KBM-7 (cell line): ENCODE measurements at regions not wholly inside any gene's neighbourhood (a gene's known extent, or its start where the extent isn't known, plus 50 kb on each side); places are given as distances from the start of the nearest gene placed in this dataset.
A peak's percentile ranks its signal among the peaks of the same experiment; 100 is the strongest.

Experiments used
- DNase-seq: peaks from one replicate; pipeline ENCODE4 v3.0.0-alpha.2; 2015
- in situ Hi-C: fragments of 300-500 bp; cut with MboI; formaldehyde crosslinking; loops from 2 replicates; pipeline ENCODE4 v1.14.3; 2020; ENCODE audit warnings: low sequenced_read_pairs, low pct_unique_long_range_greater_than_20kb, mixed read lengths

DNA sequence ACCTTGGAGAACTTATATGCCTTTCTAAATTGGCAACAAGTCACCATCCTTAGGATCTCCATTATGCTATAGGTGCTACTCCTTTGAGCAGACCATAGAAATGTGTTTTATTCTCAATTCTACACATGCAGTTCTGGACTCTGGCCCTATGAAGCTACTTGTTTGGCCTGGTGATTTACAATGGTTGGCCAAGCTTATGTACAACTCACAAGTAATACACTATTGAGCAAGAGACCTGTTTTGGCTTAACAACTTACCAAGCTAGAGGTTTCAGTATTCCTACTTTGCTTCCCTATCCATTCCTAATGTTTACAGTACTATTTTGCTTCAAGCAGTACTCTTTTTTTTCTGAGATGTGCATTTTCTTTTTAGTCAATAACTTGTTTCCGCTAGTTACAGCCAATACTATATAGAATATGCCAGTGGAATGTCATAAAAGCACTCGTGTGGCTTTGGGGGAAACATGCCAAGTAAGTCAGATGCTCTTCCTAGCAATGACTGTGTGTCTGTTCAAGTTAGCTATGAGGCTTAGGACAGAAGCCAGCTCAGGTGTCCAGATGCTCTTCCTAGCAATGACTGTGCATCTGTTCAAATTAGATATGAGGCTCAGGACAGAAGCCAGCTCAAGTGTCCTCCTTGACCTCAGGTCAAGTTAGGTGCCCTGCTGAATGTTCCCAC lies 174.9 kb upstream of the SEMA6D start:
- no peak for DNase-seq
- in situ Hi-C loops: no loop called here

DNA sequence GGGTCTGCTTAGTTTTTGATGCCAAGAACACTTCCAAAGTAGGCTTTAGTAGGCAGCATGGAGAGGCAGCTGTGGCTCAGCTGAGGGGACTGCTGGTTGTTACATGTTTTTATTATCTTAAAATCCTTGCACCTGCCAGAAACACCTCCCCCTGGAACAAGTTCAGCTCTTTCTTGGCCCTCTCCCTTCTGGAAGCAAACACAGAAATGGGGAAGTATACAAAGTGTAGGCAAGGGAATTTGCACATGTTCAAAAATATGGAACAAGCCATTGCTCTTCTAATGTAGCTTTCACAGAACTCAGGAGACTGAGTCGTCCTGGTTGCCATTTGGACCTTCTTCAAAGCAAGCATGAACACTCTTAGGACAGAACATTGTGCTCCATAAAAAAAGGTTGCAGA lies 169.1 kb upstream of the SEMA6D start:
- no peak for DNase-seq
- in situ Hi-C loops: no loop called here

DNA sequence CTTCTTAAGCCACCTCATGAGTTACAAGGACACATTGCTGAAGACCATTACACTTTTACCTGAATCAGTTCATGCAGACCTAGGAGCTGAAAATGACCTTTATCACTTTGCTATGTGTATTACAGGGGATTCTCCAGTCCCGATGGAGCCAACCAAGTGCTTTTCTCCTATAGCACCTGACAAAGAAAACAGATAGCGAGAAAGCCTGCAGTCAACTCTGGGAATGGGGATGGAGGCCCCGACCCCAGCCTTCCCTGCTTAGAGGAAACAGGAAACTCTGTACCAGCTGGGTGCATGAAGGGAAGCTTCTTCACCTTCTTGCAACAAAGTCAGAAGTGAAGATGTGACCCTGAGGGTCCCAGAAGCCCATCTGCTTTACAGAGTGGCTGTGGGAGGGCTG lies 168.3 kb upstream of the SEMA6D start:
- no peak for DNase-seq
- in situ Hi-C loops: no loop called here

DNA sequence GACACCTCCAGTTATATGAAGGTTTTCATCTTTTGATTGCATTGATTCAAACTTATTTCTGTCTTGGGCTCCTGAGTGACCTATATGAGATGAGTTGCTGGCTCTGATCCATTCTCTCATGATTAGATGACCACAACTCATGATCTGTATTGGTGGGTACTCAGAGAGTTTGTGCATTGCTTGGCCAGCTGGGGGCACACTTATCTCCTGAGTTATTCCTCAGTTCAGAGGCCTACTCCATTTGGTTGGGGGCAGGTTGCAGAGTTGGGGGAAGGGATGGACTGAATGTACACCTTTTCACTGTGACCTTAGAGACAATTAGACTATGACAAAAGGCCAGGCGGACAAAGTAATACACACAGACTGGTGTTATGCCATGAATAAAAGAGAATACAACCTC lies 166.2 kb upstream of the SEMA6D start:
- in situ Hi-C loops: no loop called here
- DNase-seq: peak; percentile 0

DNA sequence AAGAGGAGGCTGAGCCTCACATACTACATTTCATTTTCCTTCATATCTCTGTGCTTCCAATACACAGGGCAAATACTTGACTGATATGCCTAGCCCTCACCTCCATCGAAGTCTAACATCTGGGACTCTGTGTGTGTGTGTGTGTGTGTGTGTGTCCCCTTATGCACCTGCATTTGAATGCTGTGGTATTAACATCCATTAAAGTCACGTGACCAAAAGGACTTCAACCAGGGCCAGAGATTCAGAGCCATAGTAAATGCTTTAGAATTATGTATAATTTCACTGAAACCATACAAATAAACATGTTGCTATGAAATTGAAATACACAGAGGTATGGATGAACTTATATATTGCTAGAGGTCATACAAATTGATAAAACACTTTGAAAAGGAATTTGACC lies 165.8 kb upstream of the SEMA6D start:
- DNase-seq: no peak
- in situ Hi-C loops: no loop called here

DNA sequence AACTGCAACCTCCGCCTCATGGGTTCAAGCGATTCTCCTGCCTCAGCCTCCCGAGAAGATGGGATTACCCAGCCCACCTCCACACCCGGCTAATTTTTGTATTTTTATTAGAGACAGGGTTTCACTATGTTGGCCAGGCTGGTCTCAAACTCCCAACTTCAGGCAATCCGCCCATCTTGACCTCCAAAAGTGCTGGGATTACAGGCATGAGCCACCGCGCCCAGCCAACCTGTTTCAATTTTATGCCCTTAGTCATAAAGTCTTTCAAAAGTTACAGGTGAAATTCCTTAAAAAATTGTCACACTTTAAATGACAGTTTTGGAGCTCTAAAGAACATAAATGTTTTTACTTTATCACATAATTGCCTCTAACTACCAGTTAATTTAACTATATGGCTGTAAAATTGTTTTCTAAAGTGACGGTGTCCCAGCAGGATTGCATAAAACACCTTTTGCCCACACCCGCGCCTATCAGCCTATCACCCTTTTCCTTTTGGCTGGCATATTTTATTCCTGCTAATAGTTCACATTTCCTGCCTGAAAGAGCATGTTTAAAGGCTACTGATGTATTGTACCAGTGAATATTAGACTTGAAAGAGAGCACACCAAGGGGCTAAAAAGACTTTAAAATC lies 164.2 kb upstream of the SEMA6D start:
- no peak for DNase-seq
- in situ Hi-C loops: no loop called here

DNA sequence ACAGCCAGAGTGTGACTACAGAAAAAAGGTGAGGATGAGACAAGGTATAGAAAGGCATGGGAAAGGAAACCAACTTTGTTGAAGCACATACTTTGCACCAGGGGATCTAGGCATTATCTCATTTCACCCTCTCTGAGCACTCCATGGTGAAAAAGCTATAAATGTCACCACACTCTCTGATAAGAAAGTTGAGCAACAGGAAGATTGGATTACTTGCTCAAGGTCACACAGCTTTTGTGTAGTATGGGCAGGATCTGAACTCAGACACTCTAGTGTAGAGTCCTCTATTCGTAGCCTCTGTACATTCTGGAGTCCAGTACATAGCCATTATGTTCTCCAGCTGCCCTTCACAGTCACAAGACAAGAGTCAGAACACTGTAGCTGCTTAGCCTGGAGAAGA lies 163.4 kb upstream of the SEMA6D start:
- in situ Hi-C loops: no loop called here

DNA sequence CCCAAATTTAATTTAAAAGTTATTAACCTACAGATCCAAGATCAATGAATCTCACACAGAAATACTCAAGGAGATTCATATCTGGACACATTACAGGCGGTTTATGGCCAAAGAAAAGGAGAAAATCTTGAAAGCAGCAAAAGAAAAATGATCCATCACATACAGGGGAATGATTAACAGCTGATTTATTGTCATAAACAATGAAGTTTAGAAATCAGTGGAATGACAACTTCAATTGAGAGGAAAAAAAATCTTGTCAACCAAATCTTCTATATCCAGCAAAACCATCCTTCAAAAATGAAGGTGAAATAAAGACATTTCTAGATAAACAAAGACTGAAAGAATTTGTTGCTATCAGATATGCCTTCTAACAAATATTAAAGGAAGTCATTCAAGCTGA lies 156.2 kb upstream of the SEMA6D start:
- in situ Hi-C loops: no loop called here
- no peak for DNase-seq

More for the DNA sequence above, 163.4 kb upstream of the SEMA6D start:
- DNase-seq: no peak

DNA sequence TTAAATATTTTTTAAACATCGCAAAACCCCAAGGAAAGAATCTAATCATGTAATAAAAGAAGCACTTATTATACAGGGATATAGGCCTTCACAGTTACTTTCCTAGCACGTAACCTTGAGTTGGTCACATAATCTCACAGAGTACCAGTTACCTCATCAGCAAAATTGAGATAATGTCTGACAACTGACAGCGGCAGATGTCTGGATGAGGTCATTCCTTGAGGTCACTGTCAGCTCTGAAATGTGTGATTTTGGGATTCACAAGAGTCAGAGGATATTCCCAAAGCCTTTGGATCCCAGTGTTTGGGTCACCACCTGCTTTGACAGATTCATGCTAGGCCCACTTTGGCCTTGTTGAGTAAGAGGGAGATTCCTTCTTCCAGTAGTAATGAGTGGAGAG lies 151.4 kb upstream of the SEMA6D start:
- no peak for DNase-seq
- in situ Hi-C loops: no loop called here

DNA sequence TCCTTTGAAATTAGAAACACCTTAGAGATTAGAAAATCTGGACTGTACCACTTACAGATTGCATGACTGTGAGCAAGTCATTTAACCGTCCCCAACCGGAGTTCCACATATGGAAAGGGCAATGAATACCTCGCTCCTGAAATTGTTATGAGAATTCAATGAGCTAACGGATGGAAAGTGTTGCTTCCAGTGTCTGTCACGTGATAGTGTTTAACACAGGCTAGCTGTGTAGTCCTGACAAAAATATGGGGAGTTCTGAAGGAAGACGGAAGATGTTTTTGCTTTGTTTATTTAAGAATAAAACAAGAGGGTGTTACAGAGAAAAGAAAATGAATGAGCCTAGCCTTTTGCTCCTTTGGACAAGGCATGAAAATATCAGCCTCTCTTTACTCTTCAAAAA lies 150.7 kb upstream of the SEMA6D start:
- no peak for DNase-seq

DNA sequence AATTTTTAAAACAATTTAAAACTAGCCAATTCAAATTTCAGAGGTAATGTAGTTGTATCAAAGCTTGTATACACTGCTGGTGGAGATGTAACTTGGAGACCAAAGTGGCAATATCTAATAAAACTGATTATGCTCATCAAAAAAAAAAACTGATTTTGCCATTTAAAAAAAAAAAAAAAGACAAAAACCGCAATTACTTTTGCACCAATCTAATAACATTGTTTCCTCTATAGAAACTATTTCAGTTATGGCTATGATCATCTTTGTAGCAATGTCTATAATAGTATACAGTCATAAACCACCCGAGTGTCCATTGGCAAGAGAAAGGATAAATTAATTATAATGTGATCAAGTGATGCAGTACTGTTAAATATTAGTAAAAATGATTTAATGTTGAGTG lies 149.3 kb upstream of the SEMA6D start:
- in situ Hi-C loops: no loop called here

More for the DNA sequence above, 150.7 kb upstream of the SEMA6D start:
- in situ Hi-C loops: no loop called here

DNA sequence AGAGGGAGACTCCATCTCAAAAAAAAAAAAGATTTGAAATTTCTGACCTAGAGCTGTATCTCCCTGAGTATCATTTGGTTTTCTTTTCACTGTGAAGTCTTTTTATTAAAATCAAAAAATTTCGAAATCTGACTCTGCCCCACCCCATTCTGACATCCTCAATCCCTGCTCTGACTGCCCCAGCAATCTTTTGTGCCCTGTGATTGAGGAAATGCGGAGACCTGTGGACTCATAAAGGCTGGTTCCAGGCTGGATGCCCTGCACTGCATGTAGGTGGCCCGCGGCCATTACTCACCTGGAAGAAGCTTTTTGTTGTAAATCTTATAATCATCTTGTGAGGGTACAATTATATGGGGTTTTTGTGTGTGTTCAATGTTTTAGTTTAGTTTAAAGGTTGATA lies 147.3 kb upstream of the SEMA6D start:
- in situ Hi-C loops: no loop called here
- no peak for DNase-seq

More for the DNA sequence above, 149.3 kb upstream of the SEMA6D start:
- DNase-seq: no peak

DNA sequence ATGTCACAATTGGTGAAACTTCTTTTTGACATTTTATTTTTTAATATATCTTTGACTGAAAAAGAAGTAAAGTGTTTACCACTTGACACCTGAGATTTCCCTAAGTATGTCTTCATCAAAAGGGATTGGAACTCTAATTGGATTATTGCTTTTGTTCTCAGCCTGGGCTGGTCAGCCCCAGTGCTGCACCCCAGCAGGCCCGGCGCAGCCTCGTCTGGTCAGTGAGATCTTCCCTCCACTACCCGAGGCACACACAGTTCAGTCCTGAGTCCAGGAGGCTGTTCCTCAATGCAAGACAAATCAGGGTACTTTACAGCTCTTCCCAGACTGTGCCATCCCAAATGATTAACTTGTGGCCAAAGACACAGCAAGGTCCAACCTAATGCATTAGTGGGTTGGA lies 146.9 kb upstream of the SEMA6D start:
- in situ Hi-C loops: no loop called here
- no peak for DNase-seq

DNA sequence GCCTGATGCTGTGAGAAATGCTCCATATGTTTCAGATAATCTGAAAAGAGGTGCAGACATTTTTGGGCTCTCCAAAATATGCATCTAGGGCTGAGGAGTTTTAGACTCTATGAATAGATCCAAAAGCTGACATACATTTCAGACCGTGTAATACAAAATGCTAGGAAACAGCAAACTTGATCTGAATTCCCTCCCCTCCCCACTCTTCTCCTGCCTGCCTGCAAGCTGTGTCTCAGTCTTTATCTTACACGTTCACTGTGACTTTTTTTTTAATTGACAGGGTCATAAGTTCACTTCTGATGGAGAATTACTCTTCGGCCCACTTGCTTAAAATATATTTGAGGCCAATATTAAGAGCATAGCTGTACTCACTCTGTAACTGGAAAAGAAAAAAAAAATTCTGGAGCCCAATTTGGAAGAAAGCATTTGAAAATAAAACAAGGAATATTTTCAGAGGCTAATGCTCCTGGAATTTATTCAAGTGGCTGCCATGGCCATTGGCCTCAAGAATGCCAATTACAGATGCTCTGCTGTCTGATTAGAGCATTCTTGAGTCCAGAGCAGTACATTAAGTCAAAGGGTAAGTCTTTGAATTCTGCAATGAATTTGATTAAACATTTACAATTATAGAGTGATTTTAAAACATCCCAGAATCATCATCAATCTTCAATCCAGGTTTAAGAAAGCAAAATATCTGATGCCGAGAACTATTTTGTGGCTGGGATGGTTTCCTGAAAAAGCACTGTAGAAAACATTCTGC lies 146.2 kb upstream of the SEMA6D start:
- in situ Hi-C loops: no loop called here

DNA sequence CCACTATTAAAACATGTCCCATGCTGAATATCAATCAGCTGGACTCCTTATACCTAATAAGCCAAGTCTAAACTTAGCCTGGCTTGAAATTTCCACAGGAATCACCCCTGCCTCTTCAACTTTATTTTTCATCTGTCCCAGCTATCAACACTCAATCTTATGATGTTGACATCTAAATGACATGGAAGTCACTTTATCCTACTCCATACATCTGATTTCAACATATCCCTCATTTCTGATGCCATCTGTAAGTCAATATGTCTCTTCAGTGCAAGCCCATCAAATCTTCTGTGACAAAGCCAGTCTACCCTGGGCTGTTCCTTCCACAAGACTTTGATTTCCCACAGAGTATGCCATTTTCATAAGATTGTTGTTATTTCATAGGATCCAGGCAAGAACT lies 143.6 kb upstream of the SEMA6D start:
- in situ Hi-C loops: no loop called here
- DNase-seq: no peak

More for the DNA sequence above, 146.2 kb upstream of the SEMA6D start:
- DNase-seq: no peak

DNA sequence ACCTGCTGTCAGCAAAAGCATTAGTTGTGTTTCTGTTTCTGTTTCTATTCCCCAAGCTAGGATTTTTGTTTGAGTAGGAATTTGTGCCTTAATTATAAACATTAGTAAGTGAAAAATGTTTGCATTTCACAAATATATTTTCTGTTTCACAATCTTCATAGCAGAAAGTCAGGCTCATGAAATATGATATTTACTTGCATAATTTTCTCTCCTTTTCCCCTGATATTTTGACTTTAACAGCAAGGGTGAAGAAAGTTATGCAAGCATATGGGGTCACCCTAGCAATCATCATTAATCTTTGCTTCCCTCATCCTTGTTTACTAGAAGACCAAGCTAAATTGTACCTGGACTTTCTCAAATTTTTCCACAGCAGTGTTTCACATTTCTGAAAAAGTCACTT lies 140.3 kb upstream of the SEMA6D start:
- no peak for DNase-seq

DNA sequence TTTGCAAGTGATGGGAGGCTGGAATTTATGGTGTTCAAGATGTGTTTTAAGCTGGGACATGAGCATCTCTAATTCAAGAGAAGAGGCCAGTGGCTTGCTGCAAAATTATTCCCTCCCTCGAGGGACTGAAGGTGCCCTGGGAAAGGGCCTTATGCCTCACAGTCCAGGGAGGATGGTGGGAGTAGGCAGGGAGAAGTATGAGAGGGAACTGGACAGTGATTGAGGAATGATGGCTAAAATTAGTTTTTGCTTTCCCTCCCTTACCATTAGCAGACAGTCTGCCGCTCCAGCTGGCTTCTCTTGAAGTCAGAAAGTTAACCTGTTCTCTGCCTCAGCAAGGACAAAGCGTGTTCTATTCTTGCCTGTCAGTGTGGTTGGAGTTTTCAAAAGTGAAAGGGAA lies 139.8 kb upstream of the SEMA6D start:
- DNase-seq: no peak
- in situ Hi-C loops: no loop called here

More for the DNA sequence above, 140.3 kb upstream of the SEMA6D start:
- in situ Hi-C loops: no loop called here

DNA sequence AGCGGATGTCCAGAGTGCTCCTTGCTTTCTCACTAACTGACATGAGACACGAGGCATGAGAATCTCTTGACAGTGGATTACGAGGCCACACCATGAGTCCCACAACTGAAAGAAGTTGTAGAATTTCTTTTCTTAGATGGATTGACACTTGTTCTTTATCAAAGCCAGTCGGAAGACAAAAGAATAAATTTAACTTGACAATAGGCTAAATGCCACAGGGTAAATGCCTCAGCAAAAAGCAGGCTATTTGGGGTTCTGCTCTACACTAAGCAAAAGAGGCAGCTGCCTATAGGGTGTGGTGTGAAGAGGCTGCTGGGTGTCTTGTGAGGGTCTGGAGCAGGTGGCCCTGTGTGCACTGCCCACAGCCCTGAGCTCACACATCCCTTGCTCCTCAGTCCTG lies 135.1 kb upstream of the SEMA6D start:
- DNase-seq: no peak
- in situ Hi-C loops: no loop called here

DNA sequence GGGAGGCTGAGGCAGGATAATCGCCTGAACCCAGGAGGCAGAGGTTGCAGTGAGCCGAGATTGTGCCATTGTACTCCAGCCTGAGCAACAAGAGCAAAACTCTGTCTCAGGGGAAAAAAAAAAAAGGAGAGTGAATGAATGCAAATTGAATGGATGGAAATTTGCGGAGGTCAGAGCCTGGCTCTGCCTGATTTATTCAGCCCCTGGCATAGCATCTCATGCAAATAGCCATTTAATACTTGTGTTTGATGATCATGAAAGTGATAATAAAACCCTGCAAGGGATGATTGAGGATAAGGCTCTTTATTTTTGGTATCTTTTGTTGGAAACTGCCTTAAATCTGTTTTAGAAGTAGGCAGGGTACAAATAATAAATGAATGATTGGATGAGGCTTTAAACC lies 133.0 kb upstream of the SEMA6D start:
- DNase-seq: no peak
- in situ Hi-C loops: no loop called here

DNA sequence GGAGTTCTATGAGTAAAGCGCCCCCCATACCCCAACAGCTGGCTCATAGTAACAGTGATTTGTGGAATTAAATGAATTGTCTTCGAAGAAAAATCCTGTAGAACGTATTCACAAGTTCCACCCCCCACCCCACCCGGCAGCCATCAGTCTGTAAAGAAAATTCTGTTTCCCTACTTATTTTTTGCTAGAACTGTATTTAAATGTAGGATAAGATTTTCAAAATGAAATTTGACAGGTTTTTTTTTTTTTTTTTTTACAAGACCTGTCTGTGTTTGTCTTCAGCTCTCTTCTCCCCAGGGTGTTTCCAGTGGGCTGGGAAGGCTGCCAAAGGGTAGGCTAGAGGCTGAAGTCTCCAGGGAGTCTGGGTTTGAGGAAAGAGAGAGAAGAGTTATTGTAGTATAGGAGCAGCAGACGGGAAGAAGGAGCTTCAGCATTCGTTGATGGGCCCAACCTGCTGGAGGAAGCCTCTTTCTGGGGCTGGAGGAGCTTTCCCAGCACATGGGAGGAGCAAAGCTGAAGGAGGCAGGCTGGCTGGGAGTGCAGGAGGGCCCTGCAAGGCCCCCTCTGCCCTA lies 130.6 kb upstream of the SEMA6D start:
- DNase-seq: no peak
- in situ Hi-C loops: no loop called here
